Inferior parietal cortex (tissue), 1 donor: ENCODE measurements at regions not wholly inside any gene's neighbourhood (a gene's known extent, or its start where the extent isn't known, plus 50 kb on each side); places are given as distances from the start of the nearest gene placed in this dataset.

Experiments used
- DNase-seq: peaks from one replicate; pipeline ENCODE4 v3.0.0-alpha.2; 2016; ENCODE audit errors: extremely low spot score

- DNase-seq: no peak
Observed at GRCh38 chr6:132100388-132100990, 149.3 kb upstream of the CCN2 start.

GRCh38 chr6:132096996-132097395 lies 145.8 kb upstream of the CCN2 start:
- DNase-seq: no peak

GRCh38 chr6:132096245-132096644 lies 145.1 kb upstream of the CCN2 start:
- DNase-seq: no peak

GRCh38 chr6:132089173-132089572 lies 138.0 kb upstream of the CCN2 start:
- DNase-seq: no peak

- DNase-seq: no peak
Observed at GRCh38 chr6:132088150-132088549, 137.0 kb upstream of the CCN2 start.

- DNase-seq: no peak
Observed at GRCh38 chr6:132087391-132087790, 136.2 kb upstream of the CCN2 start.

- no peak for DNase-seq
Observed at GRCh38 chr6:132085731-132086130, 134.6 kb upstream of the CCN2 start.

- no peak for DNase-seq
Observed at GRCh38 chr6:132084811-132085509, 133.8 kb upstream of the CCN2 start.

GRCh38 chr6:132082421-132082820 lies 131.2 kb upstream of the CCN2 start:
- no peak for DNase-seq

- no peak for DNase-seq
Observed at GRCh38 chr6:132081338-132081737, 130.2 kb upstream of the CCN2 start.

GRCh38 chr6:132079286-132079685 lies 128.1 kb upstream of the CCN2 start:
- DNase-seq: no peak

- DNase-seq: no peak
Observed at GRCh38 chr6:132076452-132076851, 125.3 kb upstream of the CCN2 start.

- DNase-seq: no peak
Observed at GRCh38 chr6:132072831-132073230, 121.7 kb upstream of the CCN2 start.

GRCh38 chr6:132072271-132072670 lies 121.1 kb upstream of the CCN2 start:
- no peak for DNase-seq

- no peak for DNase-seq
Observed at GRCh38 chr6:132070356-132070755, 119.2 kb upstream of the CCN2 start.

GRCh38 chr6:132068766-132069165 lies 117.6 kb upstream of the CCN2 start:
- no peak for DNase-seq

- no peak for DNase-seq
Observed at GRCh38 chr6:132067286-132067685, 116.1 kb upstream of the CCN2 start.

GRCh38 chr6:132065556-132065955 lies 114.4 kb upstream of the CCN2 start:
- no peak for DNase-seq

- DNase-seq: no peak
Observed at GRCh38 chr6:132063738-132064137, 112.6 kb upstream of the CCN2 start.

GRCh38 chr6:132063204-132063603 lies 112.0 kb upstream of the CCN2 start:
- no peak for DNase-seq

GRCh38 chr6:132062626-132063025 lies 111.5 kb upstream of the CCN2 start:
- DNase-seq: no peak

- DNase-seq: no peak
Observed at GRCh38 chr6:132061381-132061780, 110.2 kb upstream of the CCN2 start.

- no peak for DNase-seq
Observed at GRCh38 chr6:132060591-132060990, 109.4 kb upstream of the CCN2 start.

- no peak for DNase-seq
Observed at GRCh38 chr6:132058975-132059374, 107.8 kb upstream of the CCN2 start.
